Prostate gland (tissue), 1 donor: ENCODE measurements at regions not wholly inside any gene's neighbourhood (a gene's known extent, or its start where the extent isn't known, plus 50 kb on each side); places are given as distances from the start of the nearest gene placed in this dataset.

Experiments
- POLR2A ChIP-seq: fragments of 450-650 bp; IDR thresholded peaks from one replicate; pipeline ENCODE4 v1.6.1; 2016; ENCODE audit warnings: antibody characterized with exemption, mild to moderate bottlenecking
- POLR2AphosphoS5 ChIP-seq: sonication (generic); formaldehyde crosslinking; IDR thresholded peaks from one replicate; pipeline ENCODE4 v1.6.1; 2017; ENCODE audit warnings: antibody characterized with exemption

GRCh38 chr5:74028406-74028805 lies 402.4 kb downstream of the ARHGEF28 start:
- TF ChIP-seq POLR2AphosphoS5 (no peak), POLR2A (no peak)
